Ovary (tissue), 3 donors: ENCODE measurements at regions not wholly inside any gene's neighbourhood (a gene's known extent, or its start where the extent isn't known, plus 50 kb on each side); places are given as distances from the start of the nearest gene placed in this dataset.

Source experiments
- POLR2A ChIP-seq: fragments of 450-650 bp; IDR thresholded peaks from one replicate; pipeline ENCODE4 v1.6.1; 2017; ENCODE audit warnings: antibody characterized with exemption, mild to moderate bottlenecking, moderate library complexity
- TF ChIP-seq, protein P1 (sequence below), 3 donors: fragments of 450-650 bp in 2 of 3; fragments of 200-600 bp in 1 of 3; IDR thresholded peaks; one replicate each; pipeline versions ENCODE4 v1.5.1 to v1.8.0; 2016 to 2022; ENCODE audit warnings: antibody characterized with exemption in 3 of 3, mild to moderate bottlenecking in 1 of 3
- donor health status: DM: no; HTN: no; CAD: no.

DNA sequence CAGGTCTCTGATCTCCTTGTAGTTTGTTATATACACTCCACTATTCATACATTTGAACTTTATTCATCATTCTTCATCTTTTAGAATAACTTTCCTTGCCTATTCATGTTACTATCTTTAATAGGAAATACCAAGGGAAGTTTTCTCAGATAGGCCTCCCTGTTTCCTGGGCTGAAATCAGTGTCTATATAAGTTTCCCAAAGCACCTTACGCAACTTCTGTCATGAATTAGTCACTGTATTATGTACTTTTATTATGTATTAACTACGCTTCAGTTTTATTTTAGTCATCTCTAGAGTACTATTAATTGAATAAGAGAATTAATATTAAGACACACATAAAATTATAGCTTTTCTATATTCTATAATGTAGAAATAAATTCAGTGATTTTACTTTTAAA is 1481.5 kb downstream of the OTOL1 start:
- TF ChIP-seq, protein P1, sequence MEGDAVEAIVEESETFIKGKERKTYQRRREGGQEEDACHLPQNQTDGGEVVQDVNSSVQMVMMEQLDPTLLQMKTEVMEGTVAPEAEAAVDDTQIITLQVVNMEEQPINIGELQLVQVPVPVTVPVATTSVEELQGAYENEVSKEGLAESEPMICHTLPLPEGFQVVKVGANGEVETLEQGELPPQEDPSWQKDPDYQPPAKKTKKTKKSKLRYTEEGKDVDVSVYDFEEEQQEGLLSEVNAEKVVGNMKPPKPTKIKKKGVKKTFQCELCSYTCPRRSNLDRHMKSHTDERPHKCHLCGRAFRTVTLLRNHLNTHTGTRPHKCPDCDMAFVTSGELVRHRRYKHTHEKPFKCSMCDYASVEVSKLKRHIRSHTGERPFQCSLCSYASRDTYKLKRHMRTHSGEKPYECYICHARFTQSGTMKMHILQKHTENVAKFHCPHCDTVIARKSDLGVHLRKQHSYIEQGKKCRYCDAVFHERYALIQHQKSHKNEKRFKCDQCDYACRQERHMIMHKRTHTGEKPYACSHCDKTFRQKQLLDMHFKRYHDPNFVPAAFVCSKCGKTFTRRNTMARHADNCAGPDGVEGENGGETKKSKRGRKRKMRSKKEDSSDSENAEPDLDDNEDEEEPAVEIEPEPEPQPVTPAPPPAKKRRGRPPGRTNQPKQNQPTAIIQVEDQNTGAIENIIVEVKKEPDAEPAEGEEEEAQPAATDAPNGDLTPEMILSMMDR (IDR thresholded peaks at IDR 0.05) = no peak
- no peak for TF ChIP-seq POLR2A
